Smooth muscle cell (in vitro differentiated cells): ENCODE measurements at regions not wholly inside any gene's neighbourhood (a gene's known extent, or its start where the extent isn't known, plus 50 kb on each side); places are given as distances from the start of the nearest gene placed in this dataset.

ENCODE experiments used
- DNase-seq: peaks from one replicate; lab custom pipeline; 2025; ENCODE audit not compliant: unreplicated experiment; lab: John Stamatoyannopoulos, UW
- H2AFZ ChIP-seq: fragments of 200-600 bp; sonication (generic); 2 replicates; pipeline ENCODE4 v1.6.0; 2016; ENCODE audit warnings: antibody characterized with exemption, low read depth, mild to moderate bottlenecking
- H3F3A ChIP-seq: fragments of 200-600 bp; sonication (generic); 2 replicates; pipeline ENCODE4 v1.6.0; 2017; ENCODE audit warnings: antibody characterized with exemption, low read depth
- H3K27ac ChIP-seq: fragments of 200-600 bp; sonication (generic); 2 replicates; pipeline ENCODE4 v1.5.1; 2016; ENCODE audit warnings: low read depth, mild to moderate bottlenecking
- H3K27me3 ChIP-seq: fragments of 200-600 bp; sonication (generic); 2 replicates; pipeline ENCODE4 v1.6.1; 2016; ENCODE audit warnings: low read depth, mild to moderate bottlenecking
- H3K36me3 ChIP-seq: fragments of 200-600 bp; sonication (generic); 2 replicates; pipeline ENCODE4 v1.5.1; 2016; ENCODE audit warnings: low read depth
- H3K4me1 ChIP-seq: fragments of 200-600 bp; sonication (generic); 2 replicates; pipeline ENCODE4 v1.5.1; 2016; ENCODE audit warnings: low read depth
- H3K4me2 ChIP-seq: fragments of 200-600 bp; sonication (generic); 2 replicates; pipeline ENCODE4 v1.6.0; 2016; ENCODE audit warnings: mild to moderate bottlenecking
- H3K4me3 ChIP-seq: fragments of 200-600 bp; sonication (generic); 2 replicates; pipeline ENCODE4 v1.5.1; 2016; ENCODE audit warnings: mild to moderate bottlenecking
- H3K79me2 ChIP-seq: fragments of 200-600 bp; sonication (generic); 2 replicates; pipeline ENCODE4 v1.6.0; 2016; ENCODE audit warnings: low read depth, mild to moderate bottlenecking
- H3K9ac ChIP-seq: fragments of 200-600 bp; sonication (generic); 2 replicates; pipeline ENCODE4 v1.6.0; 2016; ENCODE audit warnings: low read depth
- H3K9me3 ChIP-seq: fragments of 200-600 bp; sonication (generic); replicated peaks from 2 replicates; pipeline ENCODE4 v1.5.1; 2016; ENCODE audit warnings: low read depth
- H4K20me1 ChIP-seq: fragments of 200-600 bp; sonication (generic); 2 replicates; pipeline ENCODE4 v1.6.0; 2016; ENCODE audit warnings: low read depth
- WGBS: methylation state at CpG from one replicate; pipeline ENCODE4 v1.1.7; 2016; ENCODE audit warnings: low lambda C conversion rate; 5-methylcytosine and 5-hydroxymethylcytosine counted together
- TF ChIP-seq, protein P1 (sequence below): fragments of 200-600 bp; sonication (generic); IDR thresholded peaks from 2 replicates; pipeline ENCODE4 v1.5.1; 2017; ENCODE audit warnings: borderline replicate concordance, mild to moderate bottlenecking, antibody characterized with exemption; ENCODE audit not compliant: insufficient read depth, poor library complexity, severe bottlenecking

GRCh38 chr6:22882581-22882980 is 313.2 kb downstream of the HDGFL1 start:
- H3K27ac ChIP-seq = peak overlapping the region; percentile 96
- H3K4me1 ChIP-seq = peaks cover 34% of the 10 kb centered on the region
- WGBS = 53% methylated on average over 2 of the region's 2 CpGs
- no peaks in the 10 kb centered on the region for H4K20me1 ChIP-seq
- H3K27me3 ChIP-seq = no peaks in the 10 kb centered on the region
- no peak for DNase-seq
- peak overlapping the region; percentile 45 for H3K4me2 ChIP-seq
- H3K79me2 ChIP-seq = no peaks in the 10 kb centered on the region
- no peak overlapping the region for H3K9ac ChIP-seq
- H3F3A ChIP-seq = peaks cover 15% of the 10 kb centered on the region
- TF ChIP-seq, protein P1, sequence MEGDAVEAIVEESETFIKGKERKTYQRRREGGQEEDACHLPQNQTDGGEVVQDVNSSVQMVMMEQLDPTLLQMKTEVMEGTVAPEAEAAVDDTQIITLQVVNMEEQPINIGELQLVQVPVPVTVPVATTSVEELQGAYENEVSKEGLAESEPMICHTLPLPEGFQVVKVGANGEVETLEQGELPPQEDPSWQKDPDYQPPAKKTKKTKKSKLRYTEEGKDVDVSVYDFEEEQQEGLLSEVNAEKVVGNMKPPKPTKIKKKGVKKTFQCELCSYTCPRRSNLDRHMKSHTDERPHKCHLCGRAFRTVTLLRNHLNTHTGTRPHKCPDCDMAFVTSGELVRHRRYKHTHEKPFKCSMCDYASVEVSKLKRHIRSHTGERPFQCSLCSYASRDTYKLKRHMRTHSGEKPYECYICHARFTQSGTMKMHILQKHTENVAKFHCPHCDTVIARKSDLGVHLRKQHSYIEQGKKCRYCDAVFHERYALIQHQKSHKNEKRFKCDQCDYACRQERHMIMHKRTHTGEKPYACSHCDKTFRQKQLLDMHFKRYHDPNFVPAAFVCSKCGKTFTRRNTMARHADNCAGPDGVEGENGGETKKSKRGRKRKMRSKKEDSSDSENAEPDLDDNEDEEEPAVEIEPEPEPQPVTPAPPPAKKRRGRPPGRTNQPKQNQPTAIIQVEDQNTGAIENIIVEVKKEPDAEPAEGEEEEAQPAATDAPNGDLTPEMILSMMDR = no peak
- no peak overlapping the region for H3K4me3 ChIP-seq
- no peaks in the 10 kb centered on the region for H3K36me3 ChIP-seq
- H3K9me3 ChIP-seq = no peaks in the 10 kb centered on the region
- peak overlapping the region; percentile 49 for H2AFZ ChIP-seq

DNA sequence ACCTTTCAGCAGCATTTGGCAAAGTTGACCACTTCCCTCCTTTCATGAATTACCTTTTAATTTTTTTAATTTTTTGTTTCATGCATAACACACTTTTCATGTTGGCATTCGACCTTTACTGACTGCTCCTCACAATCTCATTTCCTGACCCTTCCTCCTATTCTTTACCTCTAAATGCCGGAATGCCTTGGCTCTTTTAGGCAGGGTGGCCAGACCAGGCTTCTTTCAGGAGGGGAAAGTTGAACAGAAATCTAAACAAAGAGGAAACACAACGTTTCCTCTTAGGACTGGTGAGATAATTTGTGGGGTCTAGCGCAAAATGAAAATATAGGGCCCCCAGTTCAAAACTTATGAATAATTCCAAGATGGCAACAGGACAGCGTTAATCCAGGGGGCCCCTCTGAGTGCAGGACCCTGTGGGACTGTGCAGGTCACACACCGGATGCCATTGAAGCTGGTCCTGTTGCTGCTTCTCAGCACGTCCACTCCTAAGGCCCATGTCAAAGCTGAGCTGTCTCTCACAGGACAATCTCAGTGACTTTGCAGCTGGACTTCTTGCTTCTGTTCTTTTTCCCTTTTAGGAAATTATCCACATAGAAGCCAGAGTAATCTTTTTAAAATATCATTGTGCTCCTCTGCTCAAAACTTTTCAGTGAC is 313.8 kb downstream of the HDGFL1 start:
- Histone ChIP-seq H3K4me3 (no peak overlapping the region), H3K27me3 (no peaks in the 10 kb centered on the region), H3K9me3 (no peaks in the 10 kb centered on the region), H3F3A (peaks cover 20% of the 10 kb centered on the region), H3K4me2 (peak overlapping the region; percentile 45), H3K4me1 (peaks cover 38% of the 10 kb centered on the region), H3K79me2 (no peaks in the 10 kb centered on the region), H2AFZ (no peak overlapping the region), H3K36me3 (no peaks in the 10 kb centered on the region), H3K27ac (peak overlapping the region; percentile 96), H3K9ac (no peak overlapping the region), H4K20me1 (no peaks in the 10 kb centered on the region)
- 82% methylated on average over 7 of the region's 7 CpGs for WGBS
- no peak for DNase-seq
- TF ChIP-seq, protein P1 = no peak

DNA sequence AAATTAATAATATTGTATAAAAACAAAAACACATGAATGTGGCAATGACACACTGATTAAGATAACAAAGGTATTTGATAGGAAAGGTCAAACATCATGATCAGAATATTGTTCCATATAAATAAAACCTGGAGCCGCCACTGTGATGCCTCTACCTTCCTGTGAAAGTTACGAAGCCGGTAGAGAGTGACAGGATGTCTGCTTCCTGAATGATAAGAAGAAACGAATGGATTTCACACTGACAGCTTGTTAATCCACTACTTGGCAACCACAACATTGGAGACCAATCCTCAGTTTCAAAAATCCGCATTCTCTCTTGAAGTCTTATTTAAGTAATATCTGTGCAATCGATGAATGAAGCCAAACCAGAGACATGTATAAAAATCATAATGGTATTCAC is 315.1 kb downstream of the HDGFL1 start:
- H3K79me2 ChIP-seq = no peaks in the 10 kb centered on the region
- WGBS = 48% methylated on average over 6 of the region's 6 CpGs
- H3K27ac ChIP-seq = no peak overlapping the region
- no peak for DNase-seq
- no peaks in the 10 kb centered on the region for H3K27me3 ChIP-seq
- H3F3A ChIP-seq = peaks cover 24% of the 10 kb centered on the region
- no peak overlapping the region for H3K9ac ChIP-seq
- H3K36me3 ChIP-seq = no peaks in the 10 kb centered on the region
- H3K4me1 ChIP-seq = peaks cover 34% of the 10 kb centered on the region
- TF ChIP-seq, protein P1 = no peak
- H3K4me2 ChIP-seq = no peak overlapping the region
- H3K4me3 ChIP-seq = no peak overlapping the region
- H3K9me3 ChIP-seq = no peaks in the 10 kb centered on the region
- no peaks in the 10 kb centered on the region for H4K20me1 ChIP-seq
- H2AFZ ChIP-seq = no peak overlapping the region
